ENCODE measurements at regions not wholly inside any gene's neighbourhood (a gene's known extent, or its start where the extent isn't known, plus 50 kb on each side); places are given as distances from the start of the nearest gene placed in this dataset.

DNA sequence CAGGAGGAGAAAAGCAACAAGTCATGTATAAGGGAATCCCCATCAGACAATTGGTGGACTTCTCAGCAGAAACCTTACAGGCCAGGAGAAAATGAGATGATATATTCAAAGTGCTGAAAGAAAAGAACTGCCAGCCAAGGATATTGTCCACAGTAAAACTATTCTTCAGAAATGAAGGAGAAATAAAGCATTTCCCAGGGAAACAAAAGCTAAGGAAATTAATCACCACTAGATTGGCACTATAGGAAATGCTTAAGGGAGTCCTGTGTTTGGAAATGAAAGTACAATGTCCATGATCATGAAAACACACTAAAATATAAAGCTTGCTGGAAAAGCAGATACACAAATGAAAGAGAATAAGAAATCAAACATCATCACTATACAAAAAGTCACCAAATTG is 282.0 kb downstream of the BLID start:
- no peak for TF ChIP-seq POLR2AphosphoS5 (IDR thresholded peaks at IDR 0.05; ENCODE audit: low read depth, low read length)
- TF ChIP-seq SIN3A (IDR thresholded peaks at IDR 0.05; ENCODE audit: borderline replicate concordance, insufficient read depth, low read length): no peak
- TF ChIP-seq TAF1 (IDR thresholded peaks at IDR 0.05; ENCODE audit: borderline replicate concordance, insufficient read depth, low read length): no peak
